LHCN-M2 (cell line): ENCODE measurements at regions not wholly inside any gene's neighbourhood (a gene's known extent, or its start where the extent isn't known, plus 50 kb on each side); places are given as distances from the start of the nearest gene placed in this dataset.
A peak's percentile ranks its signal among the peaks of the same experiment; 100 is the strongest.

ENCODE experiments used
- DNase-seq: peaks from one replicate; pipeline ENCODE4 v3.0.0-alpha.2; 2012; ENCODE audit warnings: low read depth

DNA sequence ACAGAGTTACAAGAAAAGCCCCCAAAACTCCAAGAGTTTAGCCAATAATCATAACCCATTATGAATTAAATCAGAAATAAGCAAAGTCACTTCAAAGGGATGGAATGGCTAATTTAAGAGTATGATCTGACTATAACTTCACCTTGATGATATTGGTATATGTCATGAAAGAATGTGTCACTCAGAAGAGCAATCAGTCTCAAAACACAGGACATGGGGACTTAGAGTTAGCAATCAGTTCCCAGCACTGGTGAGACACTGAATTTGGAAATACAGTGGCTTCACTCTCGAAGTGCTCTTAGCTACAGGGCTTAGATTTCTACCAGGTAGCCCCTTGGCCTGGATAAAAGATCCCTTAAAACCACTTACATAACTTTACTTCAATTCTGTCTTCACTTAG lies 65.7 kb upstream of the EXOC1L start:
- DNase-seq: no peak

DNA sequence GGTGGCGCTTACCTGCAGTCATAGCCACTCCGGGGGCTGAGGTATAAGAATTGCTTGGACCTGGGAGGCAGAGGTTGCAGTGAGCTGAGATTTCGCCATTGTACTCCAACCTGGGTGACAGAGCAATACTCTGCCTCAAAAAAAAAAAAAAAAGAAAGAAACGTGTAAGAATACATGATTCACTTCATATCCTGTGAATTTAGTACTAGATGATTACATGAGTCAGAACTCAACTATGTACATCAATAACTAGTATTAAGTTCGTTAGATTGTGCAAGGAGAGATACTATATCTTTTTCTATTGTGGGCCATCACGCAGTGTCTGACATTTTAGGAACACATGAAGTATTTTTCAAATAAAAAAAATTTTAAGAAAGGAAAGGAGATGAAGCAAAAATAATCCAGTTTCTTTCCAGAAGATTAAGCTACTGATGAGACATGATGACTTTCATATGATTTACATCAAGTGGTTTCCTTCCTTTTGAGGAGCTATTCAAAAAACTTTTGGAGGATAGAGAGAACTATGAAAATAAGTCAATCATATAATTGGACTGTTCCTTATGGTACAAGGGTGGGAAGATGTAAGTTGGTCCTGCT lies 64.7 kb upstream of the EXOC1L start:
- peak; percentile 79 for DNase-seq

- no peak for DNase-seq
Measured at GRCh38 chr4:55756208-55756607, 63.4 kb upstream of the EXOC1L start.

- DNase-seq: no peak
Measured at GRCh38 chr4:55757356-55757952, 62.1 kb upstream of the EXOC1L start.

- DNase-seq: peak; percentile 65
Measured at GRCh38 chr4:55758066-55758465, 61.5 kb upstream of the EXOC1L start.

- DNase-seq: peak; percentile 61
Measured at GRCh38 chr4:55758570-55758969, 61.0 kb upstream of the EXOC1L start.

GRCh38 chr4:55762819-55763218 lies 56.8 kb upstream of the EXOC1L start:
- no peak for DNase-seq

- DNase-seq: no peak
Measured at GRCh38 chr4:55763996-55764395, 55.6 kb upstream of the EXOC1L start.

- DNase-seq: no peak
Measured at GRCh38 chr4:55765070-55765469, 54.5 kb upstream of the EXOC1L start.

DNA sequence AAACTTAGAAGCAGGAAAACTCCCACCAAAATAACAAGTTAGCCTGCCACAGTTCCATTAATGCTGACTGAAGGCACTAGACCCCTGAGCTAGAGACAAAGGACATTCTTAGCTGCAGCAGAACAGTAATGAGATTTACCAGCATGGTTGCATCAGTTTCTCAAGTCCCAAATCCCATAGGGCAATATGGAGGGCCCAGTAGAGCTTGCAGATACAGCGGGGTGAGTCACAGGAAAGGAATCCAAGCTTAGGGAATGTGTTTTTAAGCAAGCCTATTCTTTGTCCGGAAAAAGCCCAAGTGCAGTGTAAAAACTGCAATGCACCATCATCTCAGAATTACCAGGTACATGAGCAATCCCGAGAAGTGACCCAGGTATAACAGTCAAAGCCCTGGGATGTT lies 51.3 kb upstream of the EXOC1L start:
- DNase-seq: peak; percentile 89
